ENCODE measurements at regions not wholly inside any gene's neighbourhood (a gene's known extent, or its start where the extent isn't known, plus 50 kb on each side); places are given as distances from the start of the nearest gene placed in this dataset.

DNA sequence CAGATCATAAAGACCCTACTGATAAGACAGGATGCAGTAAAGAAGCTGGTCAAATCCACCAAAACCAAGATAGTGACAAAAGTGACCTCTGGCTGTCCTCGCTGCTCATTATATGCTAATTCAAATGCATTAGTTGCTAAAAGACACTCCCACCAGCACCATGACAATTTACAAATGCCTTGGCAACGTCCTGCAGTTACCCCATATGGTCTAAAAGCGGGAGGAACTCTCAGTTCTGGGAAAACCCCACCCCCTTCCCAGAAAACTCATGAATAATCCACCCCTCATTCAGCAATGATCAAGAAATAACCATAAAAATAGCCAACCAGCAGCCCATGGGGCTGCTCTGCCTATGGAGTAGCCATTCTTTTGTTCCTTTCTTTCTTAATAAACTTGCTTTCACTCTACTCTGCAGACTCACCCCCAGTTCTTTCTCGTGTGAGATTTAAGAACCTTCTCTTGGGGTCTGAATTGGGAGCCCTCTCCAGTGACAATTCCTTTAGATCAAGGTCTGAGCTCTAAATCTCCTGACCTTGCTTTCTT, 217.1 kb upstream of the STS start:
- Histone ChIP-seq H3K9me3 (ENCODE audit: low read depth) (no peaks in the 10 kb centered on the region), H3K27ac (no peak overlapping the region), H3K36me3 (no peaks in the 10 kb centered on the region), H3K4me3 (no peak overlapping the region), H3K4me1 (ENCODE audit: low read depth) (no peaks in the 10 kb centered on the region), H3K27me3 (no peaks in the 10 kb centered on the region)
- TF ChIP-seq, protein P1, sequence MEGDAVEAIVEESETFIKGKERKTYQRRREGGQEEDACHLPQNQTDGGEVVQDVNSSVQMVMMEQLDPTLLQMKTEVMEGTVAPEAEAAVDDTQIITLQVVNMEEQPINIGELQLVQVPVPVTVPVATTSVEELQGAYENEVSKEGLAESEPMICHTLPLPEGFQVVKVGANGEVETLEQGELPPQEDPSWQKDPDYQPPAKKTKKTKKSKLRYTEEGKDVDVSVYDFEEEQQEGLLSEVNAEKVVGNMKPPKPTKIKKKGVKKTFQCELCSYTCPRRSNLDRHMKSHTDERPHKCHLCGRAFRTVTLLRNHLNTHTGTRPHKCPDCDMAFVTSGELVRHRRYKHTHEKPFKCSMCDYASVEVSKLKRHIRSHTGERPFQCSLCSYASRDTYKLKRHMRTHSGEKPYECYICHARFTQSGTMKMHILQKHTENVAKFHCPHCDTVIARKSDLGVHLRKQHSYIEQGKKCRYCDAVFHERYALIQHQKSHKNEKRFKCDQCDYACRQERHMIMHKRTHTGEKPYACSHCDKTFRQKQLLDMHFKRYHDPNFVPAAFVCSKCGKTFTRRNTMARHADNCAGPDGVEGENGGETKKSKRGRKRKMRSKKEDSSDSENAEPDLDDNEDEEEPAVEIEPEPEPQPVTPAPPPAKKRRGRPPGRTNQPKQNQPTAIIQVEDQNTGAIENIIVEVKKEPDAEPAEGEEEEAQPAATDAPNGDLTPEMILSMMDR (IDR thresholded peaks at IDR 0.05; ENCODE audit: low read depth, low read length), result no peak
- no peak for DNase-seq (ENCODE audit: low read depth in 1 of 2, low spot score in 1 of 2)

DNA sequence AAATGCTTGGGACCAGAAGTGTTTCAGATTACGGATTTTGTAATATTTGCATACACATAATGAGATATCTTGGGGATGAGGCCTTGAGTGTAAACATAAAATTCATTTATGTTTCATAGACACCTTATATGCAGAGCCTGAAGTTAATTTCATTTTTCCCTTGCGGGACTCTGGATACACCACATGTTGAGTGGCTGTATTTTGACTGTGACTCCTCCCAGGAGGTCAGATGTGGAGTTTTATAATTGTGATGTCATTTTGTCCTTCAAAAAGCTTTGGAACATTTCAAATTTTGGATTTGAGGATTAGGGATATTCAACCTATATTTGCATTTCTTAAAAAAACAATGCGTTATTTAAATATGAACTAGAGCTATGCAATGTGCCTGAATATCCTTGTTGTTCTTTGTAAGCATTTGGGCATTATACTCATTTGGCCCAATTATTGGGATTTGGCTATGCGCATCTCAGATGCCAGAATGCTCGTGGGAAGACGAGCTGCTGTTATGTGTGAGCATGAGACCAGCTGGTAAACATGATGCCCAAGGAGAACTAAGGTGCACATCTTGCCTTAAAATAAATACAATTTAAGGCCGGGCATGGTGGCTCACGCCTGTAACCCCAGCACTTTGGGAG, 223.0 kb upstream of the STS start:
- H3K4me3 ChIP-seq, result no peak overlapping the region
- H3K27ac ChIP-seq, result no peak overlapping the region
- no peaks in the 10 kb centered on the region for H3K27me3 ChIP-seq
- no peaks in the 10 kb centered on the region for H3K36me3 ChIP-seq
- DNase-seq (ENCODE audit: low read depth in 1 of 2, low spot score in 1 of 2), result no peak
- TF ChIP-seq, protein P1 (IDR thresholded peaks at IDR 0.05; ENCODE audit: low read depth, low read length), result no peak
- H3K9me3 ChIP-seq (ENCODE audit: low read depth), result no peaks in the 10 kb centered on the region
- H3K4me1 ChIP-seq (ENCODE audit: low read depth), result no peaks in the 10 kb centered on the region

DNA sequence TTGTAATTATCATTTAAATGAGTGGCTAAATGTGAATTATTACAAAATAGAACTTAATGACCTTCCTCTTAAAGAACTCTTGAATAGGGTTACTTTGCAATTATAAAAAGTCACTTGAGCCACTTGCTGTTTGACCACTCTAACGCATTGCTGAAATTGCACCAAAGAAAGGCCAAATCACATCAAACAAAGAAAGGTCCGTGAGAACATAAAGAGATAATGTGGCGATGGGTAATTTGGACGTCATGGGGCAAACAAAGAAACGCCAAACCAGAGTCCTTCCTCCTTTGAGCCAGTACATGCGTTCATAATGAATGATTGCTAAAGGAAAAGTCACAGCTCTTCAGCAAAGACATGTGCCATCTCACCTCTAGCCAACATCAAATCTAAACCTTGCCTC, 229.8 kb upstream of the STS start:
- TF ChIP-seq, protein P1 (IDR thresholded peaks at IDR 0.05; ENCODE audit: low read depth, low read length), result no peak
- no peak for DNase-seq (ENCODE audit: low read depth in 1 of 2, low spot score in 1 of 2)
- no peaks in the 10 kb centered on the region for H3K9me3 ChIP-seq (ENCODE audit: low read depth)

DNA sequence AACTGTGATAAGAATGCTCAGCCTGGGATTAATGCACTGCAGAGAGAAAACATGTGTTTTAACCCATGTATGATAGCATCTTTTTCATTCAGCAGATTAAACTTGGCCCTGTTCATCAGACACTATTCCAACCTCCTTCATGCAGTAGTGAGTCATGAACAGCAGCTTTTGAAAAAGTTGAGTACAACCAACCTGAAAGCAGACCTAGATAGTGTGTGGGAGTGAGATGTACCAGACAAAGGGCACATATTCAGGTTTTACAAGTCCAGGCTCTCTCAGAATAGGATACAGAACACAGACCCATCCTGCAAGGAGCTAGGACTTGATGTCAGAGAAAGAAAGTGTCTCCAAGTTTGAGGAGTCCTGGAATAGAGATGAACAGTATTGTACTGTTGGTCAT, 237.3 kb upstream of the STS start:
- H3K9me3 ChIP-seq (ENCODE audit: low read depth), result no peaks in the 10 kb centered on the region
- no peak overlapping the region for H3K27ac ChIP-seq
- no peaks in the 10 kb centered on the region for H3K27me3 ChIP-seq
- no peak for DNase-seq (ENCODE audit: low read depth in 1 of 2, low spot score in 1 of 2)
- TF ChIP-seq, protein P1 (IDR thresholded peaks at IDR 0.05; ENCODE audit: low read depth, low read length), result no peak
- H3K4me3 ChIP-seq, result no peak overlapping the region
- H3K4me1 ChIP-seq (ENCODE audit: low read depth), result no peaks in the 10 kb centered on the region
- H3K36me3 ChIP-seq, result no peaks in the 10 kb centered on the region

More for the DNA sequence above, 229.8 kb upstream of the STS start:
- H3K27me3 ChIP-seq, result no peaks in the 10 kb centered on the region
- H3K4me1 ChIP-seq (ENCODE audit: low read depth), result no peaks in the 10 kb centered on the region
- H3K4me3 ChIP-seq, result no peak overlapping the region
- no peak overlapping the region for H3K27ac ChIP-seq
- no peaks in the 10 kb centered on the region for H3K36me3 ChIP-seq

DNA sequence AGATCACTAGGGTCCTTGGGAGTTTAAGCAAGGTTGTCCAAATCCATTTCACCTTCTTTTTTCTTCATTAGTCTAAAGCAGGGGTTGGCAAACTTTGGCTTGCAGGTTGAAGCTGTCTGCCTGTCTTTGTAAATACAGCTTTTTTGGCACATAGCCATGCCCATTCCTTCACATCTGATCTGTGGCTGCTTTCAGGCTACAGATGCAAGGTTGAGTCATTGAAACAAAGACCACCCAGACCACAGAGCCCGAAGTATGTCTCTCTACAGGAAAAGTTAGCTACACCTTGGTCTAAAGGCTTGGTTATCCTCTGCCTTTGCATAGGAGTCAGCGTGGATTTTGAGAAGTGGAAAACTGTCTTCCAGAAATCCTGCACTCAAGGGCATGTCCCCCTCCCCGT, 238.1 kb upstream of the STS start:
- no peak overlapping the region for H3K27ac ChIP-seq
- no peak for DNase-seq (ENCODE audit: low read depth in 1 of 2, low spot score in 1 of 2)
- TF ChIP-seq, protein P1 (IDR thresholded peaks at IDR 0.05; ENCODE audit: low read depth, low read length), result no peak

More for the DNA sequence above, 238.1 kb upstream of the STS start:
- Histone ChIP-seq H3K4me1 (ENCODE audit: low read depth) (no peaks in the 10 kb centered on the region), H3K27me3 (no peaks in the 10 kb centered on the region), H3K36me3 (no peaks in the 10 kb centered on the region), H3K9me3 (ENCODE audit: low read depth) (no peaks in the 10 kb centered on the region), H3K4me3 (no peak overlapping the region)
